BE2C (cell line): ENCODE measurements at regions not wholly inside any gene's neighbourhood (a gene's known extent, or its start where the extent isn't known, plus 50 kb on each side); places are given as distances from the start of the nearest gene placed in this dataset.

ENCODE experiments used
- DNase-seq: peaks from one replicate; pipeline ENCODE4 v3.0.0-alpha.2; 2020
- H3K27me3 ChIP-seq: fragments of 250-450 bp; sonication (Bioruptor Pico); 2 replicates; pipeline ENCODE4 v1.5.1; 2020; ENCODE audit warnings: mild to moderate bottlenecking
- H3K36me3 ChIP-seq: fragments of 250-450 bp; sonication (Bioruptor Pico); 2 replicates; pipeline ENCODE4 v1.5.1; 2020; ENCODE audit warnings: mild to moderate bottlenecking
- H3K4me1 ChIP-seq: fragments of 250-450 bp; sonication (Bioruptor Pico); 2 replicates; pipeline ENCODE4 v1.5.1; 2020
- H3K4me3 ChIP-seq: 2 replicates; pipeline ENCODE4 v1.5.1; 2011; ENCODE audit warnings: low read depth, low read length
- H3K9me3 ChIP-seq: fragments of 250-450 bp; sonication (Bioruptor Pico); 2 replicates; pipeline ENCODE4 v1.5.1; 2020
- CTCF ChIP-seq: IDR thresholded peaks from 2 replicates; pipeline ENCODE4 v1.5.1; 2012; ENCODE audit warnings: mild to moderate bottlenecking, low read depth, low read length

- H3K36me3 ChIP-seq = no peaks in the 10 kb centered on the region
- no peak for TF ChIP-seq CTCF
- H3K27me3 ChIP-seq = peaks cover 70% of the 10 kb centered on the region
- no peaks in the 10 kb centered on the region for H3K9me3 ChIP-seq
- no peaks in the 10 kb centered on the region for H3K4me1 ChIP-seq
- H3K4me3 ChIP-seq = no peak overlapping the region
- DNase-seq = peak; percentile 3
Observed at GRCh38 chr20:63099456-63100173, 92.9 kb upstream of the BHLHE23 start.

- Histone ChIP-seq H3K4me3 (no peak overlapping the region), H3K27me3 (peaks cover 75% of the 10 kb centered on the region), H3K36me3 (no peaks in the 10 kb centered on the region), H3K9me3 (no peaks in the 10 kb centered on the region), H3K4me1 (no peaks in the 10 kb centered on the region)
- DNase-seq = no peak
- TF ChIP-seq CTCF = no peak
Observed at GRCh38 chr20:63098195-63098810, 91.5 kb upstream of the BHLHE23 start.

- DNase-seq = peak; percentile 4
- TF ChIP-seq CTCF = no peak
- peaks cover 75% of the 10 kb centered on the region for H3K27me3 ChIP-seq
- H3K36me3 ChIP-seq = no peaks in the 10 kb centered on the region
- H3K9me3 ChIP-seq = no peaks in the 10 kb centered on the region
- no peak overlapping the region for H3K4me3 ChIP-seq
- H3K4me1 ChIP-seq = no peaks in the 10 kb centered on the region
Observed at GRCh38 chr20:63097336-63097831, 90.6 kb upstream of the BHLHE23 start.

GRCh38 chr20:63096681-63097335 is 90.0 kb upstream of the BHLHE23 start:
- Histone ChIP-seq H3K4me3 (no peak overlapping the region), H3K27me3 (peaks cover 75% of the 10 kb centered on the region), H3K9me3 (no peaks in the 10 kb centered on the region), H3K4me1 (no peaks in the 10 kb centered on the region), H3K36me3 (no peaks in the 10 kb centered on the region)
- TF ChIP-seq CTCF = no peak
- peak; percentile 5 for DNase-seq

- Histone ChIP-seq H3K4me3 (no peak overlapping the region), H3K36me3 (no peaks in the 10 kb centered on the region), H3K9me3 (no peaks in the 10 kb centered on the region), H3K27me3 (peaks cover 76% of the 10 kb centered on the region), H3K4me1 (no peaks in the 10 kb centered on the region)
- DNase-seq = peak; percentile 2
- no peak for TF ChIP-seq CTCF
Observed at GRCh38 chr20:63095718-63096654, 89.2 kb upstream of the BHLHE23 start.
